Activated naive CD4-positive, alpha-beta T cell treated with anti-CD3 and anti-CD28 coated beads for 36 hours (primary cell): ENCODE measurements at regions not wholly inside any gene's neighbourhood (a gene's known extent, or its start where the extent isn't known, plus 50 kb on each side); places are given as distances from the start of the nearest gene placed in this dataset.

Source experiments
- CTCF ChIA-PET: fragments of 350-600 bp; sonication (Branson Sonifier 250); formaldehyde crosslinking; loops from one replicate; lab custom pipeline; 2021; ENCODE audit warnings: antibody characterized with exemption; lab: Charles Lee
- DNase-seq: peaks from one replicate; pipeline ENCODE4 v3.0.0-alpha.2; 2020
- H3K27ac Mint-ChIP-seq: one replicate; pipeline ENCODE4 v1.8.0; 2021; ENCODE audit warnings: mild to moderate bottlenecking, mixed read lengths
- H3K27me3 Mint-ChIP-seq: one replicate; pipeline ENCODE4 v1.8.0; 2021; ENCODE audit warnings: low read depth, mixed read lengths
- H3K36me3 Mint-ChIP-seq: one replicate; pipeline ENCODE4 v1.8.0; 2021; ENCODE audit warnings: low read depth, mixed read lengths
- H3K4me1 Mint-ChIP-seq: one replicate; pipeline ENCODE4 v1.8.0; 2021; ENCODE audit warnings: low read depth, mixed read lengths
- H3K4me3 Mint-ChIP-seq: one replicate; pipeline ENCODE4 v1.8.0; 2021; ENCODE audit warnings: mild to moderate bottlenecking, moderate library complexity, mixed read lengths
- H3K9me3 Mint-ChIP-seq: one replicate; pipeline ENCODE4 v1.8.0; 2021; ENCODE audit warnings: mixed read lengths
- intact Hi-C: fragments of 100-400 bp; cut with micrococcal nuclease; formaldehyde crosslinking; loops from one replicate; pipeline ENCODE4 v1.15.1; 2023

- intact Hi-C loops: no loop called here
- H3K4me3 Mint-ChIP-seq: no peak overlapping the region
These were observed 1158.7 kb upstream of the EYS start for GRCh38 chr6:66865771-66866170.

GRCh38 chr6:66861007-66861541 is 1154.0 kb upstream of the EYS start:
- intact Hi-C loops: no loop called here
- H3K9me3 Mint-ChIP-seq: peaks cover 6% of the 10 kb centered on the region
- H3K27me3 Mint-ChIP-seq: no peaks in the 10 kb centered on the region
- H3K4me1 Mint-ChIP-seq: no peaks in the 10 kb centered on the region
- H3K36me3 Mint-ChIP-seq: no peaks in the 10 kb centered on the region
- DNase-seq: no peak
- CTCF ChIA-PET: no interaction called here
- no peak overlapping the region for H3K4me3 Mint-ChIP-seq
- no peak overlapping the region for H3K27ac Mint-ChIP-seq

More at GRCh38 chr6:66865771-66866170, 1158.7 kb upstream of the EYS start:
- Mint-ChIP-seq H3K27ac (no peak overlapping the region), H3K27me3 (no peaks in the 10 kb centered on the region), H3K4me1 (no peaks in the 10 kb centered on the region), H3K36me3 (no peaks in the 10 kb centered on the region), H3K9me3 (peaks cover 10% of the 10 kb centered on the region)
- CTCF ChIA-PET: no interaction called here
- no peak for DNase-seq

- H3K4me1 Mint-ChIP-seq: no peaks in the 10 kb centered on the region
- H3K27ac Mint-ChIP-seq: no peak overlapping the region
- no peaks in the 10 kb centered on the region for H3K36me3 Mint-ChIP-seq
- intact Hi-C loops: no loop called here
- no peak overlapping the region for H3K4me3 Mint-ChIP-seq
- DNase-seq: no peak
- CTCF ChIA-PET: no interaction called here
- H3K9me3 Mint-ChIP-seq: peaks cover 6% of the 10 kb centered on the region
- H3K27me3 Mint-ChIP-seq: no peaks in the 10 kb centered on the region
These were observed 1153.3 kb upstream of the EYS start for GRCh38 chr6:66860328-66860727.

- Mint-ChIP-seq H3K4me3 (no peak overlapping the region), H3K4me1 (no peaks in the 10 kb centered on the region), H3K9me3 (peaks cover 5% of the 10 kb centered on the region), H3K36me3 (no peaks in the 10 kb centered on the region), H3K27me3 (no peaks in the 10 kb centered on the region), H3K27ac (no peak overlapping the region)
- intact Hi-C loops: no loop called here
- DNase-seq: no peak
- CTCF ChIA-PET: interaction anchor here (0.6 kb wide), 1 partner anchor 1739 kb away, joined by 6 read pairs; no protein-coding TSS in a partner anchor
These were observed 1151.2 kb upstream of the EYS start for GRCh38 chr6:66858196-66858595.

- no peak overlapping the region for H3K4me3 Mint-ChIP-seq
- CTCF ChIA-PET: interaction anchor here (0.9 kb wide), 1 partner anchor 123 kb away, joined by 3 read pairs; no protein-coding TSS in a partner anchor
- no peak overlapping the region for H3K27ac Mint-ChIP-seq
- peaks cover 10% of the 10 kb centered on the region for H3K9me3 Mint-ChIP-seq
- no peaks in the 10 kb centered on the region for H3K36me3 Mint-ChIP-seq
- H3K4me1 Mint-ChIP-seq: no peaks in the 10 kb centered on the region
- intact Hi-C loops: no loop called here
- no peaks in the 10 kb centered on the region for H3K27me3 Mint-ChIP-seq
- DNase-seq: no peak
These were observed 1147.0 kb upstream of the EYS start for GRCh38 chr6:66854014-66854413.

- no peaks in the 10 kb centered on the region for H3K27me3 Mint-ChIP-seq
- CTCF ChIA-PET: no interaction called here
- DNase-seq: no peak
- peaks cover 12% of the 10 kb centered on the region for H3K9me3 Mint-ChIP-seq
- H3K4me1 Mint-ChIP-seq: no peaks in the 10 kb centered on the region
- intact Hi-C loops: no loop called here
- H3K36me3 Mint-ChIP-seq: no peaks in the 10 kb centered on the region
- H3K4me3 Mint-ChIP-seq: no peak overlapping the region
- H3K27ac Mint-ChIP-seq: no peak overlapping the region
These were observed 1144.9 kb upstream of the EYS start for GRCh38 chr6:66851930-66852329.

GRCh38 chr6:66849843-66850242 is 1142.8 kb upstream of the EYS start:
- Mint-ChIP-seq H3K36me3 (no peaks in the 10 kb centered on the region), H3K4me1 (no peaks in the 10 kb centered on the region), H3K27ac (no peak overlapping the region), H3K9me3 (peaks cover 10% of the 10 kb centered on the region), H3K27me3 (no peaks in the 10 kb centered on the region), H3K4me3 (no peak overlapping the region)
- CTCF ChIA-PET: no interaction called here
- intact Hi-C loops: no loop called here
- no peak for DNase-seq

GRCh38 chr6:66848244-66848953 is 1141.4 kb upstream of the EYS start:
- intact Hi-C loops: no loop called here
- no peak for DNase-seq
- Mint-ChIP-seq H3K27me3 (no peaks in the 10 kb centered on the region), H3K4me1 (no peaks in the 10 kb centered on the region), H3K36me3 (no peaks in the 10 kb centered on the region), H3K9me3 (peaks cover 10% of the 10 kb centered on the region), H3K4me3 (no peak overlapping the region), H3K27ac (no peak overlapping the region)
- CTCF ChIA-PET: no interaction called here

GRCh38 chr6:66838764-66839163 is 1131.7 kb upstream of the EYS start:
- CTCF ChIA-PET: no interaction called here
- Mint-ChIP-seq H3K36me3 (no peaks in the 10 kb centered on the region), H3K27me3 (no peaks in the 10 kb centered on the region), H3K4me1 (no peaks in the 10 kb centered on the region), H3K4me3 (no peak overlapping the region), H3K27ac (no peak overlapping the region), H3K9me3 (peaks cover 9% of the 10 kb centered on the region)
- no peak for DNase-seq
- intact Hi-C loops: no loop called here

GRCh38 chr6:66825539-66825938 is 1118.5 kb upstream of the EYS start:
- H3K4me1 Mint-ChIP-seq: no peaks in the 10 kb centered on the region
- peaks cover 6% of the 10 kb centered on the region for H3K9me3 Mint-ChIP-seq
- H3K4me3 Mint-ChIP-seq: no peak overlapping the region
- no peak overlapping the region for H3K27ac Mint-ChIP-seq
- intact Hi-C loops: no loop called here
- CTCF ChIA-PET: no interaction called here
- no peak for DNase-seq
- no peaks in the 10 kb centered on the region for H3K27me3 Mint-ChIP-seq
- H3K36me3 Mint-ChIP-seq: no peaks in the 10 kb centered on the region

GRCh38 chr6:66814156-66814555 is 1107.1 kb upstream of the EYS start:
- no peaks in the 10 kb centered on the region for H3K27me3 Mint-ChIP-seq
- H3K4me1 Mint-ChIP-seq: no peaks in the 10 kb centered on the region
- H3K27ac Mint-ChIP-seq: no peak overlapping the region
- no peak overlapping the region for H3K4me3 Mint-ChIP-seq
- H3K9me3 Mint-ChIP-seq: peaks cover 6% of the 10 kb centered on the region
- intact Hi-C loops: no loop called here
- DNase-seq: no peak
- CTCF ChIA-PET: no interaction called here
- no peaks in the 10 kb centered on the region for H3K36me3 Mint-ChIP-seq

GRCh38 chr6:66808771-66809170 is 1101.7 kb upstream of the EYS start:
- DNase-seq: no peak
- H3K27me3 Mint-ChIP-seq: no peaks in the 10 kb centered on the region
- CTCF ChIA-PET: no interaction called here
- H3K4me1 Mint-ChIP-seq: no peaks in the 10 kb centered on the region
- H3K36me3 Mint-ChIP-seq: no peaks in the 10 kb centered on the region
- H3K9me3 Mint-ChIP-seq: peaks cover 3% of the 10 kb centered on the region
- no peak overlapping the region for H3K27ac Mint-ChIP-seq
- no peak overlapping the region for H3K4me3 Mint-ChIP-seq
- intact Hi-C loops: no loop called here

- CTCF ChIA-PET: no interaction called here
These were observed 1090.0 kb upstream of the EYS start for GRCh38 chr6:66796987-66797386.

More at GRCh38 chr6:66796987-66797386, 1090.0 kb upstream of the EYS start:
- intact Hi-C loops: loop anchor here (5.0 kb wide), 1 partner anchor 1995 kb away; no protein-coding TSS in a partner anchor
- no peak for DNase-seq
- no peak overlapping the region for H3K4me3 Mint-ChIP-seq
- H3K9me3 Mint-ChIP-seq: peaks cover 2% of the 10 kb centered on the region
- H3K27ac Mint-ChIP-seq: no peak overlapping the region
- no peaks in the 10 kb centered on the region for H3K27me3 Mint-ChIP-seq
- no peaks in the 10 kb centered on the region for H3K4me1 Mint-ChIP-seq
- H3K36me3 Mint-ChIP-seq: no peaks in the 10 kb centered on the region
